Suppressor macrophage (primary cell): ENCODE measurements at regions not wholly inside any gene's neighbourhood (a gene's known extent, or its start where the extent isn't known, plus 50 kb on each side); places are given as distances from the start of the nearest gene placed in this dataset.
"Not testable (repeated sequence)": the region's sequence is repeated elsewhere in the genome, so short reads cannot be mapped to it uniquely, and the experiment has no call there.

Source experiments
- DNase-seq, 4 experiments: peaks; one replicate each; pipeline ENCODE4 v3.0.0-alpha.2; 2020 to 2022

DNA sequence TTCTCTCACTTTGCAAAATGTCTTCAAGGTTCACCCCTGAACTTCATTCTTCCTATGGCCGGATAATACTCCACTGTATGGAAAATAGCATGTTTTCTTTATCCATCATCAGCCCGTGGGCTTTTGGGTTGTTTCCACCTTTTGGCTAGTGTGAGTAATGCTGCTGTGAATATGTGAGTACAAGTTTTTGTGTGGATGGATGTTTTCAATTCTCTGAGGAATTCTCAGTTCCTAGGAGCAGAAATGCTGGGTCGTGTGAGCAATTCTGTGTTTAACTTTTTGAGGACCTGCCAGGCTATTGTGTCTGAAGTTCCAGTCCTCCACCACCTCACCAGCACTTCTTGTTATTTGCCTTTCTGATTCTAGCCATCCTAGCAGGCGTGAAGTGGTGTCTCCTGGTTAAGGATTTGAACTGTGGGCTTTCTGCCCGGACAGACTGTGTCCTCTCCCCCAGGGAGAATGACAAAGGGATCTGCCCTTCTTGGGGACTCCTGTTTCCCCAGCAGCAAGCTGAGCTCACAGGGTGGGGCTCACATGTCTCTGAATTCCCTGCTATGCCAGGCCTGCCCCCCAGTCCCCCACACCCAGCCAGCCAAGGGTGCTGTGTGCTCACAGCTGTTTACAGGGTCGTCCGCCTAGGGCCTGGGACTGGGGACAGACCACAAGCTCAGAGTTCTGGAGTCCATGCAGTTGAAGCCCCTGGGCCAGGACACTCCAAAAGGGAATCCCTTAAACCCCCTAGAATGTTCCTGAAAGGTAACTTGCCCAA lies 92.2 kb upstream of the CIBAR2 start:
- no peak for DNase-seq

DNA sequence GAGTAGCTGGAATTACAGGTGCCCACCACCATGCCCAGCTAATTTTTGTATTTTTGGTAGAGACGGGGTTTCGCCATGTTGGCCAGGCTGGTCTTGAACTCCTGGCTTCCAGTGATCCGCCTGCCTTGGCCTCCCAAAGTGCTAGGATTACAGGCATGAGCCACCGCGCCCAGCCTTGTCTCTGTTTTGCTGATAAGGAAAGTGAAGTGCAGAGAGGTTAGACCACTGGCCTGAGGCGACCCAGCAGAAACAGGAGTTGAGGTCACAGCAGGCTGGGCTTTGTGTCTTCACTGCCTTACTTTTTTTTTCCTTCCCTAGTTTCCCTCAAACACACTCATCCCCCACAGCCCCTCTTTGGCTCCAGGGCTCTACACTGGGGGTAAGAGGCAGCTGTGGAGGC lies 93.0 kb upstream of the CIBAR2 start:
- DNase-seq, result not testable (repeated sequence)

DNA sequence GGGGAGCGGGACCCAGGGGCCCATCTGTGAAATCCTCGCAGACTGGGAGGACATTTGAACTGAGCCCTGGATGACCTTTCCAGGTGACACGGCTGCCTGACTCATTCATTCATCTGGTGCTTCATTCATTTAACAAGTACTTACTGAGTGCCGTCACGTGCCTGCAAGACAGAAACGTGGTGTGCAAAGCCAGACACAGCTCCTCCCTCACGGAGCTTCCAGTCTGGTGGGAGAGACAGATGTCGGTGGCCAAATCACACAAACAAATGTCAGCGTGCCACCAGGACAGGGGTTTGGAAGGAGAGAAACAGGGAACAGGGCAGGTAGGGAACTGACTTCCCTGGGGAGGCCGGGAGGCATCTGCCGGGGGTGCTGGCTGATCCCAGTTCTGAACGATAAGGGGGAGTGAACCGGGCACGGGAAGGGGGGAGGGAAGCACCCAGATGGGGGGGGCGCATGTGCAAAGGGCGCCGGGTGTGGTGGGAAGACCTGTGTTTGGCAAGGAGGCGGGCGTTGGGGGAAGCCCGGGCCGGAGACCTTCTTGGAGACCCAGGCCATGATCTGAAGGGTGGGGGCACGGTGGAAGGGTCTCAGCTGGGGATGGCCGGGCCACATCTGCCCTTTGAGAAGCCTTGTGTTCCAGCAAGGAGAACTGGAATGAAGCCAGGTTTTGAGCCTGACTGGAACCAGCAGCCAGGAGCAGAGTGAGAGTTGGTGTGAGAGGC lies 93.6 kb upstream of the CIBAR2 start:
- DNase-seq, result no peak

DNA sequence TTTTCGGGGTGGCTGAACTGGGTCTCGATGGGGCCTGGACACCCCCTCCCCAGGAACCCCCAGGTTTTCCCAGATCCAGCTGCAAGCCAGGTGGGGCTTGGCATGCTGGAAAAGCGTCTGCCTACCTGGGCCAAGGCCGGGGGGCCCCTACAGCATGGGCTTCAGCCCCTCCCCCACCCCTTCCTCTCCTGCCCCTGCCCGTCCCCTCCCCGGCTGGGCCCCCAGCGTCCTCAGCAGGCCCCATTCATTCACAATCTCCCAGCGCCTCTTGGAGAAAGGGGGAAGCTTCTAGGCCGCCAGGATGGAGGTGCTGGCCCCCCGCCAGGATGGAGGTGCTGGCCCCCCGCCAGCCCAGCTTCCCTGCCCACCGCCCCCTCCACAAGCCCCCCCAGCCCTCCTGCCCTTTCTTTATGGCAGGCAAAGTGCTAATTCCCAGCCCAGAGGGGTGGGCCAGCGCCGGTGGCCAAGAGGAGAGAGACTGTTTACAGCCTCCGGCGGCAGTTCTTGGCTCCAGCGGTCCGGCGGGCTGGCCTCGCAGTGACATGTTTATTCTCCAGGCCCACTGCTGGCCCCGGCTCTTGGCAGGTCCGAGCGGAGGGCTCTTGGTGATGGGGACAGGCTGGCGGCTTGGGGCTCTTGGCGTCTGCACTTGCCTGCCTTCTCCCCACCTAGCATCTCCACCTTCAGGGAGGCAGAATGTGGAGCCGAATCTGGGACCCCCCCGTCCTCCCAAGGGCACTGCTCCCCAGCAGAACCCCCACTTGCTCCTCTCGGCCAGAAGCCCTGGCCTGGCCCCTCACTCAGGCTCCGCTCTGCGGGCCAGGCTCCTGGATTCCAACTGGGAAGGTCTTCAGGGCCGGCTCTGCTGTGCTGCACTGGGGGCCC lies 94.4 kb upstream of the CIBAR2 start:
- no peak for DNase-seq

DNA sequence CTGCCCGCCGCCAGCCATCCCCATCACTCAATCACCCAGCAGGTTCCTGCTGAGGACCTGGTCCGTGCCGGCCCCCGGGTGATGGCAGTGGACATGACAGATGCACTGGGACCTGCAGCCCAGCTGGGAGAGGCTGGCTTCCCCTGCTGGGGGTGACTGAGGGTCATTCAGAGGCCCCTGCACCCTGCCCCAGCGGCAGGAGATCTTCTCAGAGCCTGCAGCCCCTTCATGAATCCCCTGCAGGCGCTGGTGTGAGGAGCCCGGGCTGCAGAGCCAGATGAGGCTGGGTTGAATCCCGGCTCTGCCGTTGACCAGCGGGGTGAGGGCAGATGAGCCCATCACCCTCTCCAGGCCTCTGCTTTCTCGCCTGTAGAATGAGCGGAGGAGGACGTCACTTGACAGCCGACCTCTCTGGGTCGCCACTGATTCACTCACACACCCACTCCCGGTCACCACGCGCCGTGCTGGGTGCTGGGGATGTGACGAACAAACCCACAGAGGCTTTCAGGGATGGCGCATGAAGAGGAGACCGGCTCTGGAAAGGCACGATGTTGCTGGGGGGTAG lies 95.2 kb upstream of the CIBAR2 start:
- no peak for DNase-seq

DNA sequence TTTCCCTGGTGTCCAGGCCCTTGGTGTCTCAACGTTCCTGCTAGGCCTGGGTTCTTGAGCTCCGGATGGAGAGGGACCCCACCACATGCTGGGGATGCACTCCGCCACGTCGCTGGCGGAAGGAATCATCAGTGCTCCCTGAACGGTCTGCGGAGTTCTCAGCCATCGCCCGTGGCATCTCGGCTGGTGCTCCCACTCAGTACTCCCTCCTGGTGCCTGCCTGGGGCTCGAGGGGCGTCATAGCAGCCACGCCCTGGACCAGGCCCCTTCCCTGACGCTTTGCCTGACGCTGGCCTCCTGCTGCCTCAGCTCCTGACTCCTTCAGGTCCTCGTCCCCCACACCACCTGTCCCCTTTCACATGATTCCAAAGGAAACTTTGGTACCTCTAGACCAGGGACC lies 95.9 kb upstream of the CIBAR2 start:
- no peak for DNase-seq

DNA sequence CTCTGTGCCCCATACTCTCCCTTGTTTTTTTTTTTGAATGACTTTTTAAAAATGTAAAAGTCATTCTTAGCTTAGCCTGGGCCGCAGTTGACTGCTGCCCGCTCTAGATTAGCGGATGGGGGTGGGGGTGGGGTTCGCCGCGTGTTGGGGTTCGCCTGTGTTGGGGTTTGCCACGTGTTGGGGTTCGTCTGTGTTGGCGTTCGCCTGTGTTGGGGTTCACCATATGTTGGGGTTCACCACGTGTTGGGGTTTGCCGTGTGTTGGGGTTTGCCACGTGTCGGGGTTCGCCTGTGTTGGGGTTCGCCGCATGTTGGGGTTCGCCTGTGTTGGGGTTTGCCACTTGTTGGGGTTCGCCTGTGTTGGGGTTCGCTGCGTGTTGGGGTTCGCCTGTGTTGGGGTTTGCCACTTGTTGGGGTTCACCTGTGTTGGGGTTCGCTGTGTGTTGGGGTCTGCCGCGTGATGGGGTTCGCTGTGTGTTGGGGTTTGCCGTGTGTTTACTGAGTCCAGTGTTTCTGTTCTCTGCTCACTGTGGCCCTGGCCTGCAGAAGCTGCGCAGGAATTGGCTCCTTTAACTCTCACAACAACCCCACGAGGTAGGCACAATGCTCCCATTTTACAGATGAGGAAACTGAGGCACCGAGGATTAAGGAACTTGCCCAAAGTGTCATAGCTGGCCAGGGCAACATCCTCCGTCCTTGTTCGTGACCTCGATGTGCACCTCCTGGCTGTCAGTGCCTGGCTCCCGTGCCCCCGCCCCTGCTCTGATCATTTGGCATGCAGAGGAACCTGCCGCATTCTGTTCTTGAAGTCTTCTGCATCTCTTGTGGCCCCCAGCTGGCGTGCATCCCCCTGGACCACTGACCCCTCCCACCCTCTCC lies 96.6 kb upstream of the CIBAR2 start:
- DNase-seq, result no peak

DNA sequence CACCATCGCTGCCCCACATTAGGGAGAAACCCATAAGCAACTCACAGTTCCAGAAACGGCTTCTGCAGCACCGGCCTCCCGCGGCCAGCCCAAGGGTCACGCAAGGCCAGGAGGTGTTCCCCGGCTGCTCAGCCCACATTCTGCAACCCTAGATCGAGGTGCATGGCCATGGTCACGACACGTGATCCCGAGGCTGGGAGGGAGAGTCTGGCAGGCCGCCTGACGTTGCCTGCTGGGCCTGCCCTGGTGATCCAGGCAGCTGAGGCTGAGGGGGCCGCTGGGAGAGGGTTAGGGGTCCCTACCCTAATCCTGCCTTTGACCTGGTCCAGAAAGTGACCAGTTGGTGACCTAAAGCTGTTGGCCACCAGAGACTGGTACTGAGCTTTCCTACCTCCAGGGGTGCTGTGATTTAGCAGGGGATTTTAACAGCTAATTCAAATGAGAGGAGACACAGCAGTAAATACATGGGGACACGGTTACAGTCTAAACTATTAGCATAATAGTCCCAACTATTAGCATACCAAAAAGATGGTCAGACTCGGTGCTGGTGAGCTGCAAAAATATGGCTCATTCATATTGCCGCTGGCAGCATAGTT lies 97.4 kb upstream of the CIBAR2 start:
- DNase-seq, result no peak

DNA sequence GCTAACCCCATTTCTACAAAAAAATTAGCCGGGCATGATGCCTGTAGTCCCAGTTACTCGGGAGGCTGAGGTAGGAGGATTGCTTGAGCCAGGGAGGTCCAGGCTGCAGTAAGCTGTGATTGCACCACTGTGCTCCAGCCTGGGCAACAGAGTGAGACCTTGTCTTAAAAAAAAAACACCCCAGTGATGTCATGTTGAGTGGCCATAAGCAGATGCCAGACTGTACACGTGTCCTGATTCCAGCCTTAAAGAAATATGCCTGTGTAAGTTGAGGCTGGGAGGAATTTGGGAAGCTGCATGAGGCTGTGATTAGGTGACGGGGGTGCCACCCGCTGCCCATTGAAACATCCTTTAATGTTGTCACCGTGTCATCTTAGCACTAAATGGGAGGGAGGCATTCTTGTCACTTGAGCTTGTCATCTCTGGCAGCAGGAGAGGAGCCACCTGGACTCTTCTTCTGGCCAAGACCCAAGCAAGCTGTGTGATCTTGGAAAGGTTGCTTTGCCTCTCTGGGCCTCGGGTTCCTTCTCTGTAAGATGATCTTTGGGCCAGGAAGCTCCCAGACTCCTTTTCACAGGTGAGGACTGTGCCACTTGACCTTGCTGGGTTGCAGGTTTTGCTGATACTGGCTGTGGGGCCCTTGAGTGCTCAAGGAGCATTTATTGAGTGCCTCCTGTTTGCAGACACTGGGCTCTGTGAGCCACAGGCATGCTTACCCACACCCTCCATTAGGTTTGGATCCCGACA lies 98.3 kb upstream of the CIBAR2 start:
- no peak for DNase-seq

DNA sequence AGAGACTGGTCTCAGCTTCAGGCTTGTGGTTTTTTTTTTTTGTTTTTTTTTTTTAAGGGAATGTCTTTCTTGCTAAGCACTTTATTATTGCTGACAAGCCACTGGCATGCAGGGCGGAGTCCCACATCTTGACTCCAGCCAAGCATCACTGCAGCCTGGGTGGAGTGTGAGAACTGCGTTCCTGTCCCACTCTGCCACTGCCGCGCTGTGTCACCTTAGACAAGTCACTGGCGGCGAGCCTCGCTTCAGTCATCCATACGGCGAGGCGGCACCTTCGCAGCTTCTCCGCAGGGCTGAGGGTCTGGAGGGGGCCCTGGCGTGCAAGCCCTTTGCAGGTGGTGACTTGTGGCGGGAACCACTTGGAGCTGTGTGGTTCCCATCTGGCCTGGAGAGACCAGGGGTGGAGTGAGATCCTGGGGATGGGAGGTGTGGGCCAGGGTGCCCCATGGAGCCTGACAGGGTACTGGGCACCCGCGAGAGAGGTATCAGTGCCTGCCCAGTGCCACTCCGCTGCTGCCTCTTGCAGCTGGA lies 99.1 kb upstream of the CIBAR2 start:
- no peak for DNase-seq

DNA sequence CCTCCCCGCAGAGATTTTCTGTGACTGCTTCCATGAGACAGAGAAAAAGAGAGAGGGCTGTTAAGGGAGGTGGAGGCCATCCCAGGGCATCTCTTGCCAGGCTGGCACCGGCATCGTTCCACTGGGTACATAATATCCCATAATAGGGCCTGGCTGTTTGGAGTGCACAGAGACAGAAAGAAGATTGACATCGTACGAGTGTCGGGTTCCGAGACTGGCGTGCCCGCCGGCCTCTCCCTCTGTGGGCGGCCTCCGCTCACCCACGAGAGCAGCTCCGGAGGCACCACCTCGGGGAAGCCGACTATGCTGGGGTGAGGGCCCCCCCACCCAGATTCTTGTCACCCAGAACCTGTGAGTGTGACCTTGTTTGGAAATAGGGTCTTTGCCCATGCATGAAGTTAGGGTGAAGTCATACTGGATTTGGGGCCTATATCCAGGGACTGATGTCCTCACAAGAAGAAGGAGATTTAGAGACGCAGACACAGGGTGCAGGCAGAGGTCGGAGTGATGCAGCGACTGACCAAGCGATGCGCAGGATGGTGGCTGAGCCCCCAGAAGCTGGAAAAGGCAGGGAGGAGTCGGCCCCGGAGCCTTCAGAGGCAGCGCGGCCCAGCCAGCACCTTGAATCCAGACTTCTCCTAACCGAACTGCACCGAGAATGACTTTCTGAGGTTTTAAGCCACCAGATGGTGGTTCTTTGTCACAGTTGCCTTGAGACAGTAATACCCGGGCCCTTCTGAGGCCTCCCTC lies 101.8 kb upstream of the CIBAR2 start:
- no peak for DNase-seq

DNA sequence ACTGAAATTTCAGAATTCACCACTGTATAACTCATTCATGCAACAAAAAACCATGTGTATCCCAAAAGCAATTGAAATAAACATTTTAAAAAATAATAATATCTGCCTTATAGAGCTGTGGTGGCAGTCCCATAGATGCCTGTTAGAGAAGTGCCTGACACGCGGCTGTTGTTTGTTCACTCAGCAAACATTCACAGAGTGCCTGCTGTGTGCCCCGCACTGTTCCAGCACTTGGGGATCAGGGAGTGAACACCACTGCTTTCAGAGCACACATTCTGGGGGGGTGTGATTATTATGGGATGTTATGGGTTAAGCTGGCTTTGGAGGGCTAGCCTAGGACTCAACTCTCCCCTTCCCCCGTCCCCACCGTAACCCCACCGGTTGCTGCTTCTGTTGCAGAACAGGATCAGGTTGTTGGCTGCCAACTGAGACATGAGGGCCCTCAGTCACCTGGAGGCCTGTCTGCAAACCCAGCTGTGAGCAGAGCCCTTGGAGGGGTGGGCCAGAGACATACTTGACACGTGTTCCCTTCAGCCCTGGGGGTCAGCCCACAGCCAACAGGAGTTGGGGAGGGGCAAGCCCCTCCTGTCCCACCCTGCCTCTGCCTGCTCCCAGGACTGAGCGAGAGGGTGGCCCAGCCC lies 103.3 kb upstream of the CIBAR2 start:
- DNase-seq, result no peak

DNA sequence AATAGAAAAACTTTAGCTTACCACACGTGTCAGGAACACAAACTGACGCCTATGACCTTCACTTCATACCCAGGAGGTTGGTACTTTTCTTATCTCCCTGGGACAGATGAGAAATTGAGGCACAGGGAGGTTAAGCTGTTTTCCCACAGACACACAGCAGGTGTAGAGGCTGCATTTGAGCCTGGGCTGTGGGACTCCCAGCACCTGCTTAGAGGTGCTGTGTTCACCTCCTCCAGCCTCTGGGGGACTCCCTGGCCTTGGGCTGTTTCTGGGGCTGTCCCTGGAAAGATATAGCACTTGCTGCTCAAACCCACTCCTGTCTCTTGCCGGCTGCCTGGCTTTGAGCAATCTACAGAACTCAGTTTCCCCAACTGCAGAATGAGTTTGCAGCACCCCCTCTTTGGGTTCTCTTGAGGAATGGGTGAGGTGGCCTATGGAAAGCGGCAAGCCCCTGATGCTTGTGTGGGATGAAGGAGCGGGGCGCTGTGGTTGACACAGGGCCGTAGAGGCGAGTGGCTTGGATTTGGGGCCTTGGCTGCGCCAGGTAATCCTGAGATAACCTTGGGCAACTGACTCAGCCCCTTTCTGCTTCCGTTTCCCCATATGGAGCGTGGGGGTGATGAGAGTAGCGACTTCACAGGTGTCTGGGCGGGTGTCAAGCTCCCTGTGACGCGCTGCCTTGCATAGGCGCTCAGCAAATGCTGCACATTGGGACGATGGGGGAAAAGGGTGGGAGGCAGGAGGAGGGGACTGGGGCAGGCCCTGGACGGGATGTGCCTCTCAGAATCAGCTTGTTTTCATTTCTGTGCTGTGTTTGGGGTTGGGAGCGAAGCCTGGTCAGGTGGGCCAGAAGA lies 104.5 kb upstream of the CIBAR2 start:
- no peak for DNase-seq

DNA sequence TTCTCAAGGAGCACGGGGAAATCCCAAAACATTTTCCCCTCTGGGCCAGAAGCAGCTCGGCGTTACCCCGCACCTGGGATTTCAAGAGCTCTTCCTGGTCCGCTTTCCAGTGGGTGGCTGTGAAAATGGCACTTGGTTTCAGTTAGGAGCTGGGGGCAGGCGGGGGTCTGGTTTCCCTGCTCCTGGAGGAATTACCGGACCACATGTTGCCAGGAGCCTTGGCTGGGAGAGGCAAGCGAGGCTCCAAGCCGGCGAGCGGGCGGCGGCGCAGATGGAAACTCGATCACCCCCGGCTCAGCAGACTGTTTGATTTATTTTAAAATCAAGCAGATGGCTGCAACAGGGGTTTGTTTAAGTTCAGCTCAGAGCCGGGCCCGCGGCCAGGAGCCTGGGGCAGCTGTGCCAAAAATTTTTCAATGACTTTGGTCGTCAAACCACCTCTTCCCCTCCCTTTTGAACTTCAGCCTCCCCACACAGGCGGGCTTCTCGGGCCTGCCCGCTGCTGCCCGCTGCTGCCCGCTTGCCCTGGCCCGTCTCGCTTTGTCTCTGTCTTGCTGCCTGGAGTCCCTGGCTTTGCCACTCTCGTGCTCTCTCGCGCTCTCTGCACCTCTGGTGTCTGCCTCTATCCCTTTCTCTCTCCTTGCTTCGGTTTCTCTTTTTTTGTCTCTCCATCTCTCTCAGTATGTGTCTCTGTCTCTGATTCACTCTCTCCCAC lies 108.0 kb upstream of the CIBAR2 start:
- no peak for DNase-seq

DNA sequence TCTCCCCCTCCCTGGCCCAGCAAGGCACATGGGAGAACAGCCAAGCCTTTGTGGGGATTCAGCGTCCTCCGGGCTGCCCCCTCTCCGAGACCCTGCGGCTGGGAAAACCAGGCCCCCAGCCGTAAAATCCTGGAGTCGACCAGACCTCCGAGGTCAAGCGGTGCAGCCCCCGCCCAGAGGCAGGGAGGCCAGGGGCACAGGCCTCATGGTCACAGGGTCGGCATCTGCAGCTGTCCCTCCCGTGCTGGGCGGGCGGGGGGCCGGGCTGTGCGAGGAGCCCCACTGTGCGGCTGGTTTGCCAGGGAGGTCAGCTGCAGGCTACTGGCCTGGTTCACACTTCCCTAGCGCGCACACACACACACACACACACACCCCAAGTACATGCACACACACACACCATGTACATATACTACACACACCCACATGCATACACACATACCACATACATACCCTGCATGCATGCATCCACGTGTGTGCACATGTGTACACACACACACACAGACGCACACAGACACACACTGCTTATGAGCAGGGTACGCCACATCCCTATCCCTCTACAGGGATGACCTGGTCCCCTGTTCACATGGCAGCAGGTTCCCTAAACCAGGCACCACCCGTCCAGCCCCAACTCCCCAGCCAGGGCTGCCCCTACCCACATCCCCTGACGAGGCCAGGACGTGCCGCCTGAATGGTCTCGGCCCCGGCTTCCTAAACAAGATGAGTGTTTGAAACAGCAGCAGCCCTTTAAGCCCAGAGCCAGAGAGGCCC lies 108.9 kb upstream of the CIBAR2 start:
- DNase-seq, result no peak

DNA sequence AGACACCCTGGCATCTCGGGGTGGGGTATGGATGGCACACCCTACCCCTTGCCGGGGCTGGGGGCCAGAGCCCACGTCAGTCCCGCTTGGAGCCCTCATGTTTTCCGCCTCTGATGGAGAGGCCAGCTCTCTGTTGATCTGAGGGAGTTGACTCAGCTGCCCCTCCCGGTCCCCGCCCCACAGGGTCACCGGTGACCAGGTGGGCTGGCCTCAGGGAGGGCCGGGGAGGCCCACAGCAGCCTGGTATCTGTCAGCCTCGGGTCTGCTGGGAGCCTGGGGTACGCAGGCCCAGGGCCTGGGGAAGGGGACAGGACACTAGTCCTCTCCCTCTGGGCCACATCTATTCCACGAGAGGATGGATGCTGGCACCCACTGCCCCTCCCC lies 109.5 kb upstream of the CIBAR2 start:
- DNase-seq, result no peak
